ENCODE measurements at regions not wholly inside any gene's neighbourhood (a gene's known extent, or its start where the extent isn't known, plus 50 kb on each side); places are given as distances from the start of the nearest gene placed in this dataset.
A peak's percentile ranks its signal among the peaks of the same experiment; 100 is the strongest.

GRCh38 chr5:125313555-125313954, 567.1 kb upstream of the ZNF608 start:
- FAIRE-seq: no peak
- no peak for DNase-seq (ENCODE audit: low spot score)

- no peak for FAIRE-seq
- no peak for DNase-seq (ENCODE audit: low spot score)
These were observed 568.9 kb upstream of the ZNF608 start for GRCh38 chr5:125315306-125315705.

- FAIRE-seq (no peak), DNase-seq (ENCODE audit: low spot score) (no peak)
These were observed 570.0 kb upstream of the ZNF608 start for GRCh38 chr5:125316391-125316790.

- FAIRE-seq (no peak), DNase-seq (ENCODE audit: low spot score) (no peak)
These were observed 570.6 kb upstream of the ZNF608 start for GRCh38 chr5:125316915-125317535.

GRCh38 chr5:125317536-125317995, 571.1 kb upstream of the ZNF608 start:
- no peak for DNase-seq (ENCODE audit: low spot score)

GRCh38 chr5:125321654-125322053, 575.2 kb upstream of the ZNF608 start:
- DNase-seq (ENCODE audit: low spot score) (no peak), FAIRE-seq (no peak)

More at GRCh38 chr5:125317536-125317995, 571.1 kb upstream of the ZNF608 start:
- no peak for FAIRE-seq

GRCh38 chr5:125323613-125324012, 577.2 kb upstream of the ZNF608 start:
- FAIRE-seq (no peak), DNase-seq (ENCODE audit: low spot score) (no peak)

GRCh38 chr5:125325488-125326149, 579.2 kb upstream of the ZNF608 start:
- DNase-seq (ENCODE audit: low spot score) (no peak), FAIRE-seq (no peak)

GRCh38 chr5:125326150-125326510, 579.7 kb upstream of the ZNF608 start:
- DNase-seq (ENCODE audit: low spot score) (peak; percentile 81), FAIRE-seq (peak; percentile 90)

- no peak for DNase-seq (ENCODE audit: low spot score)
- no peak for FAIRE-seq
These were observed 581.2 kb upstream of the ZNF608 start for GRCh38 chr5:125327676-125328075.

GRCh38 chr5:125331987-125332598, 585.7 kb upstream of the ZNF608 start:
- FAIRE-seq (no peak), DNase-seq (ENCODE audit: low spot score) (no peak)

GRCh38 chr5:125333416-125333815, 587.0 kb upstream of the ZNF608 start:
- peak; percentile 2 for FAIRE-seq

GRCh38 chr5:125336401-125336800, 590.0 kb upstream of the ZNF608 start:
- DNase-seq (ENCODE audit: low spot score) (no peak), FAIRE-seq (no peak)

More at GRCh38 chr5:125333416-125333815, 587.0 kb upstream of the ZNF608 start:
- no peak for DNase-seq (ENCODE audit: low spot score)

GRCh38 chr5:125337294-125337693, 590.9 kb upstream of the ZNF608 start:
- FAIRE-seq (no peak), DNase-seq (ENCODE audit: low spot score) (no peak)

GRCh38 chr5:125338440-125339174, 592.2 kb upstream of the ZNF608 start:
- no peak for DNase-seq (ENCODE audit: low spot score)
- FAIRE-seq: no peak

- FAIRE-seq: no peak
- DNase-seq (ENCODE audit: low spot score): no peak
These were observed 595.0 kb upstream of the ZNF608 start for GRCh38 chr5:125341436-125341835.

GRCh38 chr5:125343015-125343414, 596.6 kb upstream of the ZNF608 start:
- FAIRE-seq (no peak), DNase-seq (ENCODE audit: low spot score) (no peak)

GRCh38 chr5:125346316-125346715, 599.9 kb upstream of the ZNF608 start:
- FAIRE-seq: no peak
- no peak for DNase-seq (ENCODE audit: low spot score)

GRCh38 chr5:125348221-125348692, 601.8 kb upstream of the ZNF608 start:
- no peak for FAIRE-seq
- no peak for DNase-seq (ENCODE audit: low spot score)

- FAIRE-seq: no peak
- DNase-seq (ENCODE audit: low spot score): no peak
These were observed 602.7 kb upstream of the ZNF608 start for GRCh38 chr5:125348936-125349831.

GRCh38 chr5:125357660-125358059, 611.2 kb upstream of the ZNF608 start:
- FAIRE-seq: no peak
- DNase-seq (ENCODE audit: low spot score): no peak

All from RCC 7860 (cell line).